Right atrium auricular region (tissue), 2 donors: ENCODE measurements at regions not wholly inside any gene's neighbourhood (a gene's known extent, or its start where the extent isn't known, plus 50 kb on each side); places are given as distances from the start of the nearest gene placed in this dataset.

Source experiments
- DNase-seq: peaks from one replicate; pipeline ENCODE4 v3.0.0-alpha.2; 2019; ENCODE audit warnings: low spot score
- H3K27ac ChIP-seq, 2 donors: fragments of 200-600 bp; sonication (generic); 1 replicate in 1 of 2; 2 replicates in 1 of 2; pipeline ENCODE4 v1.5.1; 2016 to 2019
- H3K27me3 ChIP-seq, 2 donors: fragments of 200-600 bp; sonication (generic); one replicate each; pipeline versions ENCODE4 v1.5.1 to v1.6.0; 2017 to 2019
- H3K36me3 ChIP-seq: fragments of 200-600 bp; sonication (generic); one replicate; pipeline ENCODE4 v1.5.1; 2016
- H3K4me1 ChIP-seq, 2 donors: fragments of 200-600 bp; sonication (generic); one replicate each; pipeline versions ENCODE4 v1.5.1 to v1.6.0; 2017 to 2019
- H3K4me3 ChIP-seq, 2 donors: fragments of 200-600 bp; sonication (generic); 1 replicate in 1 of 2; 2 replicates in 1 of 2; pipeline ENCODE4 v1.5.1; 2017 to 2019; ENCODE audit warnings: mild to moderate bottlenecking in 1 of 2, moderate library complexity in 1 of 2
- H3K9me3 ChIP-seq, 2 donors: fragments of 200-600 bp; sonication (generic); one replicate each; pipeline ENCODE4 v1.5.1; 2019
- TF ChIP-seq, protein P1 (sequence below), 2 donors: fragments of 200-600 bp; sonication (generic); IDR thresholded peaks; one replicate each; pipeline ENCODE4 v1.5.1; 2019; ENCODE audit warnings: antibody characterized with exemption in 2 of 2

DNA sequence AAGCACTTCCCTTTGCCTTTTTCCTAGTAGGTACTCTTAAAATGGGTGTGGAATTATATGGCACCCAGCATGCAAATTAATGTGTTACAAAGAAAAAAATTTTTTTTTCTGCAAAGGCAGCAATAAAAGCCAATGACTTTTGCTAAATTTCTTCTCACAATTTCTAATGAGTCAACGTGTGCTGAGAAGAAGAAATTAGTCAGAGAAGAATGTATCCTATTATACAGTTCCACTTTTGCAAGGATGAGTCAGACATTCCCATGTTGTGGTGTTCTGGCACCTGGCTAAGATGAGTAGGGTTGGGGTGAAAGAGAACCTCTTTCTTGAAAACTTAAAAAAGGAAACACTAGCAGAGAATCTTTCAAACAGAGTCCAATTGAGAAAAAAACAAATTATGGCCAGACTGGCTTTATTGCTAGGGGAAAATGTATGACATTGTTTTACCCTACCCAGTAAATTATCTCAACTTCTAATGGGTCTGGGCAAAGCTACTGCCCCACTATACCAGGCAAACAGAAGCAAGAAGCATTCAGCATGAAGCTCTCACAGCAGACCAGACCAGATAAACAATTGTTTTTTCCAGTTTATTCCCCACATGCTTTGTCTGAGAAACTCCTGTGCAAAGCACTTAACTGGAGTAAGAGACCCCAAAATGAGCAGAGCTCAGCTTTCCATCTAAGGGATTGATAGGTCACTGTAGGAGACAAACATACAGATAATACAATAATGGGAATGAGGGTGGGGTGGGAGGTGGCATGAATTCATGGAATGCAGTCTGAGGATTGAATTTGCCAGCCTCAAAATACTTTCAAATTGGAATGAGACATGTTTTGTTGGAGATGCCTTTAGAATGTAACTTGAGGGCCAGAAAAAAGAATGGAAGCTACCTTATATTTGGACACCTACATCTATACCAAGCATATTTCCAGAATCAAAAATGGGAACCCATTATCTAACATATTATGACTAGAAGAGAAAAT lies 220.8 kb upstream of the RFX3 start:
- no peaks in the 10 kb centered on the region for H3K27me3 ChIP-seq
- no peak overlapping the region for H3K27ac ChIP-seq
- no peaks in the 10 kb centered on the region for H3K9me3 ChIP-seq
- H3K4me1 ChIP-seq: no peaks in the 10 kb centered on the region
- H3K4me3 ChIP-seq: no peak overlapping the region
- TF ChIP-seq, protein P1, sequence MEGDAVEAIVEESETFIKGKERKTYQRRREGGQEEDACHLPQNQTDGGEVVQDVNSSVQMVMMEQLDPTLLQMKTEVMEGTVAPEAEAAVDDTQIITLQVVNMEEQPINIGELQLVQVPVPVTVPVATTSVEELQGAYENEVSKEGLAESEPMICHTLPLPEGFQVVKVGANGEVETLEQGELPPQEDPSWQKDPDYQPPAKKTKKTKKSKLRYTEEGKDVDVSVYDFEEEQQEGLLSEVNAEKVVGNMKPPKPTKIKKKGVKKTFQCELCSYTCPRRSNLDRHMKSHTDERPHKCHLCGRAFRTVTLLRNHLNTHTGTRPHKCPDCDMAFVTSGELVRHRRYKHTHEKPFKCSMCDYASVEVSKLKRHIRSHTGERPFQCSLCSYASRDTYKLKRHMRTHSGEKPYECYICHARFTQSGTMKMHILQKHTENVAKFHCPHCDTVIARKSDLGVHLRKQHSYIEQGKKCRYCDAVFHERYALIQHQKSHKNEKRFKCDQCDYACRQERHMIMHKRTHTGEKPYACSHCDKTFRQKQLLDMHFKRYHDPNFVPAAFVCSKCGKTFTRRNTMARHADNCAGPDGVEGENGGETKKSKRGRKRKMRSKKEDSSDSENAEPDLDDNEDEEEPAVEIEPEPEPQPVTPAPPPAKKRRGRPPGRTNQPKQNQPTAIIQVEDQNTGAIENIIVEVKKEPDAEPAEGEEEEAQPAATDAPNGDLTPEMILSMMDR (IDR thresholded peaks at IDR 0.05): no peak
- H3K36me3 ChIP-seq: no peaks in the 10 kb centered on the region
- no peak for DNase-seq

DNA sequence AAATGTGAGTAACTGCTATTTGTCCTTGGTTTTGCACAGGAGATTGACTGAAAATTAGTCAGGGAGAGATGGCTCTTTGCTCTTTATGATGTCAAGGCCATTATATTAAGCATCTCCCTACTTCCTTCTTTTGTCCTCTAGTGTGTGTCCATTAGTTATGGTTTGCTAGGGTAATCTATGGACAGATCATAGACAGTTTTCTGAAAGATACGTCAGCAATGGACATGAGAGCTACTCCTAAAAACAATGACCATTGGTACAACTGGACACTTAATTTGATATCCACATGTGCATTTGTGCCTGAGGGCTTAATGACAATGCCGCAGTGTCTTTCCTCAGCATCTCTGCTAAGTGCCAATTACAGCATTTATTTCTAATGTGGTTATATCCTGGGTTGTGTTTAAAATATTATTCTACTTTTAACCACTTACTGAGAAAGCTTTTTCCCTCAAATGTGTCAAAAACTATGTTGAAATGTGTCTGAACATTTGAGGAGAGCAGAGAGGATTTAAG lies 218.2 kb upstream of the RFX3 start:
- Histone ChIP-seq H3K4me1 (no peaks in the 10 kb centered on the region), H3K27me3 (no peaks in the 10 kb centered on the region), H3K27ac (no peak overlapping the region), H3K36me3 (no peaks in the 10 kb centered on the region), H3K9me3 (no peaks in the 10 kb centered on the region), H3K4me3 (no peak overlapping the region)
- no peak for DNase-seq
- TF ChIP-seq, protein P1 (IDR thresholded peaks at IDR 0.05): no peak

DNA sequence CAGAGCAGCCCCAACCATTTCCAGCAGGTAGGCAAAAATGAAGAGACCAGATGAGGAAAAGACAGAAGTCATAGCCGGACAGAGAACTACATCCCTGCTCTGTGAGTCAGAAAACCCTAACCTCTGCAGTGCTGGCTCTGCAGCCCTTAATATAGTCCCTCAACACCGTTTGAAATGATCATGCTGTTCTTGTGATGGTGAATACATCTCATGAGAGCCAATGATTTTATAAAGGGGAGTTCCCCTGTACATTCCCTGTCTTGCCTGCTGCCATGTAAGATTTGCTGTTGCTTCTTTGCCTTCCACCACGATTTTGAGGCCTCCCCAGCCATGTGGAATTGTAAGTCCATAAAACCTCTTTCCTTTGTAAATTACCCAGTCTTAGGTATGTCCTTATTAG lies 216.8 kb upstream of the RFX3 start:
- H3K27me3 ChIP-seq: no peaks in the 10 kb centered on the region
- H3K27ac ChIP-seq: no peak overlapping the region
- no peaks in the 10 kb centered on the region for H3K9me3 ChIP-seq
- TF ChIP-seq, protein P1 (IDR thresholded peaks at IDR 0.05): no peak
- no peaks in the 10 kb centered on the region for H3K4me1 ChIP-seq
- H3K36me3 ChIP-seq: no peaks in the 10 kb centered on the region
- DNase-seq: no peak
- no peak overlapping the region for H3K4me3 ChIP-seq

DNA sequence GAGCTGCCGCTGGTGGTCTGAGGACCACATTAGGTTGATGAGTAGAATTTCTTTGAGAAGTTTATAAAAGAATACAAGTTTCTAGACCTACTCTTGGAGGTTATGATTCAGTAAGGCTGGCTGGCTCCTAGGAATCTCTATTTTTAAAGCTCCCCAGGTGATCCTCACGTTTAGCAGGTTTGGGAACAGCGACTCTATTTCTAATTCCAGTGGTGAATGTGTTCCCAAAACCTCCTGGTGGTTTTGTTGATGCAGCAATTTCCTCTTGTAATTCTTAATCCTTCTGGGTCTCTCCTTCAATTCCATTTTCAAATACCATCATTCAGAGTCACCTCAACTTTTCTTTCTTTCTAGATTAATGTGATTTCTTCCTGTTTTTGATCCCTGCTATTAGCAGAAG lies 215.9 kb upstream of the RFX3 start:
- H3K4me1 ChIP-seq: no peaks in the 10 kb centered on the region
- H3K36me3 ChIP-seq: no peaks in the 10 kb centered on the region
- DNase-seq: no peak
- TF ChIP-seq, protein P1 (IDR thresholded peaks at IDR 0.05): no peak
- no peak overlapping the region for H3K27ac ChIP-seq
- no peaks in the 10 kb centered on the region for H3K9me3 ChIP-seq
- H3K27me3 ChIP-seq: no peaks in the 10 kb centered on the region
- H3K4me3 ChIP-seq: no peak overlapping the region

DNA sequence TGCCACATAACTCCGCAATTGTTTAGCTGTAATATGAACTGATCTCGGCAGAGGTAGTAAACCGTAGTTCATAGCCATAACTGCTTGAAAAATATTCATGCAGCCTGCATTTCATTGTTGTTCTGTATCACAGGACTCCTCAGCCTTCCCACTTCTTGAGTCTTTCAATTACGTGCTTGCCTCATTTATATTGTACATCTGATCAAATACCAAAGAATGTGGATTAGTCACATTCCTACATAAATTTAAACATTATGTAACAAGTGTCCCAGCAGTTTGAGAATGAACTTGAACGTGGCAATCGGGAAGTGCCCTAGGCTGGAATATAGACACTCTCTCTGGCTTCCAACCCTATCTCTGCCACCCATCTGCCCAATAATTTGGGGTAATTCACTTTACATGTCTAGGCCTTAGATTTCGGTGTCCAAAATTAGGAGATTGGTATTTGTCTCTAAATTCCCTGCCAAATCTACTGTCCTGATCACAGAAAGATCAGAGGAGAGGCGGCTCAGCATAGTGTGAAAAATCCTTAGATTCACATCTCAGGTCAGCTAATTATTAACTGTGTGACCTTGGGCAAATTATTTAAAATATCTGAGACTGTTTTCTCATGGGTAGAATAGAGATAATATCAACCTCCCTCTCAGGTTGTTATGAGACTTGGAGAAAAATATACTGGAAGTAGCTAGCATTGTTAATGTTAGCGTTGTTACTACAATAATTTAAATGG lies 215.1 kb upstream of the RFX3 start:
- DNase-seq: no peak
- no peak overlapping the region for H3K27ac ChIP-seq
- TF ChIP-seq, protein P1 (IDR thresholded peaks at IDR 0.05): no peak
- no peak overlapping the region for H3K4me3 ChIP-seq
- no peaks in the 10 kb centered on the region for H3K9me3 ChIP-seq
- no peaks in the 10 kb centered on the region for H3K4me1 ChIP-seq
- no peaks in the 10 kb centered on the region for H3K27me3 ChIP-seq
- no peaks in the 10 kb centered on the region for H3K36me3 ChIP-seq
